ENCODE measurements at regions not wholly inside any gene's neighbourhood (a gene's known extent, or its start where the extent isn't known, plus 50 kb on each side); places are given as distances from the start of the nearest gene placed in this dataset.

- intact Hi-C loops (cut with DNase I; ENCODE audit: low total_unique reads): no loop called here
- TF ChIP-seq, protein P1, sequence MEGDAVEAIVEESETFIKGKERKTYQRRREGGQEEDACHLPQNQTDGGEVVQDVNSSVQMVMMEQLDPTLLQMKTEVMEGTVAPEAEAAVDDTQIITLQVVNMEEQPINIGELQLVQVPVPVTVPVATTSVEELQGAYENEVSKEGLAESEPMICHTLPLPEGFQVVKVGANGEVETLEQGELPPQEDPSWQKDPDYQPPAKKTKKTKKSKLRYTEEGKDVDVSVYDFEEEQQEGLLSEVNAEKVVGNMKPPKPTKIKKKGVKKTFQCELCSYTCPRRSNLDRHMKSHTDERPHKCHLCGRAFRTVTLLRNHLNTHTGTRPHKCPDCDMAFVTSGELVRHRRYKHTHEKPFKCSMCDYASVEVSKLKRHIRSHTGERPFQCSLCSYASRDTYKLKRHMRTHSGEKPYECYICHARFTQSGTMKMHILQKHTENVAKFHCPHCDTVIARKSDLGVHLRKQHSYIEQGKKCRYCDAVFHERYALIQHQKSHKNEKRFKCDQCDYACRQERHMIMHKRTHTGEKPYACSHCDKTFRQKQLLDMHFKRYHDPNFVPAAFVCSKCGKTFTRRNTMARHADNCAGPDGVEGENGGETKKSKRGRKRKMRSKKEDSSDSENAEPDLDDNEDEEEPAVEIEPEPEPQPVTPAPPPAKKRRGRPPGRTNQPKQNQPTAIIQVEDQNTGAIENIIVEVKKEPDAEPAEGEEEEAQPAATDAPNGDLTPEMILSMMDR (IDR thresholded peaks at IDR 0.05 in 8 of 11, conservative IDR thresholded peaks at IDR 0.05 in 3 of 11): no peak
- TF ChIP-seq POLR2A (IDR thresholded peaks at IDR 0.05) (no peak), POLR2AphosphoS5 (IDR thresholded peaks at IDR 0.05) (no peak)
- Histone ChIP-seq H3K4me1 (no peaks in the 10 kb centered on the region), H3K9me3 (peaks cover 0 to 4% (median 0%) of the 10 kb centered on the region in 8 donors), H3K36me3 (no peaks in the 10 kb centered on the region), H3K27me3 (replicated peaks in 1 of 7) (no peaks in the 10 kb centered on the region), H3K4me3 (no peak overlapping the region), H3K27ac (no peak overlapping the region)
- DNase-seq: no peak
Observed at GRCh38 chr2:163834221-163834620, 98.4 kb upstream of the FIGN start.

DNA sequence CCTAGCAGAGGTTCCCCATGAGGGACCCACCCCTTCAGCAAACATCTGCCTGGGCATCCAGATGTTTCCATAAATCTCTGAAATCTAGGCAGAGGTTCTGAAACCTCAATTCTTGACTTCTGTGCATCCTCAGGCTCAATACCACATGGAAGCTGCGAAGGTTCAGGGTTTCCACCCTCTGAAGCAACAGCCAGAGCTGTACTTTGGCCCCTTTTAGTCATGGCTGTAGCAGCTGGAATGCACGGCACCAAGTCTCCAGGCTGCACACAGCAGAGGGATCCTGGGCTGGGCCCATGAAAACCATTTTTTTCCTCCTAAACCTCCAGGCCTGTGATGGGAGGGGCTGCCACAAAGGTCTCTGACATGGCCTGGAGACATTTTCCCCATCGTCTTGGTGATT is 93.0 kb upstream of the FIGN start:
- H3K4me3 ChIP-seq: no peak overlapping the region
- H3K27me3 ChIP-seq (replicated peaks in 1 of 7): no peaks in the 10 kb centered on the region
- H3K27ac ChIP-seq: no peak overlapping the region
- no peak for DNase-seq
- H3K36me3 ChIP-seq: no peaks in the 10 kb centered on the region
- TF ChIP-seq, protein P1 (IDR thresholded peaks at IDR 0.05 in 8 of 11, conservative IDR thresholded peaks at IDR 0.05 in 3 of 11): no peak
- TF ChIP-seq POLR2A (IDR thresholded peaks at IDR 0.05): no peak
- no peak for TF ChIP-seq POLR2AphosphoS5 (IDR thresholded peaks at IDR 0.05)
- intact Hi-C loops (cut with DNase I; ENCODE audit: low total_unique reads): no loop called here
- H3K9me3 ChIP-seq: peaks cover 0 to 16% (median 0%) of the 10 kb centered on the region in 8 donors
- H3K4me1 ChIP-seq: no peaks in the 10 kb centered on the region
- 77 to 88% (median 80%) methylated on average over 3 of the region's 3 CpGs for WGBS, 5 donors

- Histone ChIP-seq H3K9me3 (peaks cover 0 to 19% (median 5%) of the 10 kb centered on the region in 8 donors), H3K27me3 (replicated peaks in 1 of 7) (no peaks in the 10 kb centered on the region), H3K4me3 (no peak overlapping the region), H3K36me3 (no peaks in the 10 kb centered on the region), H3K27ac (no peak overlapping the region), H3K4me1 (no peaks in the 10 kb centered on the region)
- no peak for DNase-seq
- intact Hi-C loops (cut with DNase I; ENCODE audit: low total_unique reads): no loop called here
- TF ChIP-seq, protein P1 (IDR thresholded peaks at IDR 0.05 in 8 of 11, conservative IDR thresholded peaks at IDR 0.05 in 3 of 11): no peak
- TF ChIP-seq POLR2A (IDR thresholded peaks at IDR 0.05) (no peak), POLR2AphosphoS5 (IDR thresholded peaks at IDR 0.05) (no peak)
Observed at GRCh38 chr2:163822033-163822432, 86.2 kb upstream of the FIGN start.

- no peak overlapping the region for H3K4me3 ChIP-seq
- no peak for TF ChIP-seq POLR2AphosphoS5 (IDR thresholded peaks at IDR 0.05)
- TF ChIP-seq POLR2A (IDR thresholded peaks at IDR 0.05): no peak
- TF ChIP-seq, protein P1 (IDR thresholded peaks at IDR 0.05 in 8 of 11, conservative IDR thresholded peaks at IDR 0.05 in 3 of 11): no peak
- no peaks in the 10 kb centered on the region for H3K4me1 ChIP-seq
- DNase-seq: no peak
- 58 to 84% (median 78%) methylated on average over 1 of the region's 1 CpG for WGBS, 5 donors
- H3K36me3 ChIP-seq: no peaks in the 10 kb centered on the region
- intact Hi-C loops (cut with DNase I; ENCODE audit: low total_unique reads): no loop called here
- peaks cover 0 to 18% (median 15%) of the 10 kb centered on the region in 8 donors for H3K9me3 ChIP-seq
- no peak overlapping the region for H3K27ac ChIP-seq
- H3K27me3 ChIP-seq (replicated peaks in 1 of 7): no peaks in the 10 kb centered on the region
Observed at GRCh38 chr2:163812926-163813520, 77.2 kb upstream of the FIGN start.

Measured in spleen (tissue), 11 donors.